ENCODE measurements at regions not wholly inside any gene's neighbourhood (a gene's known extent, or its start where the extent isn't known, plus 50 kb on each side); places are given as distances from the start of the nearest gene placed in this dataset.

GRCh38 chr4:31139767-31140166, 419.6 kb downstream of the PCDH7 start:
- intact Hi-C loops (cut with DNase I), result no loop called here
- no peak for ATAC-seq

GRCh38 chr4:31141095-31141831, 421.1 kb downstream of the PCDH7 start:
- Histone ChIP-seq H3K27ac (no peak overlapping the region), H3K4me3 (no peak overlapping the region), H3K4me1 (no peaks in the 10 kb centered on the region), H3K9me3 (no peaks in the 10 kb centered on the region), H3K36me3 (no peaks in the 10 kb centered on the region), H3K27me3 (no peaks in the 10 kb centered on the region)
- intact Hi-C loops (cut with DNase I), result no loop called here
- ATAC-seq (no peak), DNase-seq (no peak)
- WGBS (ENCODE audit: insufficient coverage, low coverage, low lambda C conversion rate, missing lambda C conversion rate), result 30% methylated on average over 4 of the region's 4 CpGs
- TF ChIP-seq POLR2A (IDR thresholded peaks at IDR 0.05) (no peak), CTCF (IDR thresholded peaks at IDR 0.05) (no peak)

More at GRCh38 chr4:31139767-31140166, 419.6 kb downstream of the PCDH7 start:
- TF ChIP-seq POLR2A (IDR thresholded peaks at IDR 0.05) (no peak), CTCF (IDR thresholded peaks at IDR 0.05) (no peak)
- Histone ChIP-seq H3K36me3 (no peaks in the 10 kb centered on the region), H3K9me3 (no peaks in the 10 kb centered on the region), H3K4me3 (no peak overlapping the region), H3K27me3 (no peaks in the 10 kb centered on the region), H3K4me1 (no peaks in the 10 kb centered on the region), H3K27ac (no peak overlapping the region)
- WGBS (ENCODE audit: insufficient coverage, low coverage, low lambda C conversion rate, missing lambda C conversion rate), result 13% methylated on average over 1 of the region's 1 CpG
- DNase-seq, result no peak

- H3K27me3 ChIP-seq, result no peaks in the 10 kb centered on the region
- no peak overlapping the region for H3K27ac ChIP-seq
- DNase-seq, result no peak
- WGBS (ENCODE audit: insufficient coverage, low coverage, low lambda C conversion rate, missing lambda C conversion rate), result 55% methylated on average over 1 of the region's 1 CpG
- intact Hi-C loops (cut with DNase I), result no loop called here
- no peak for TF ChIP-seq POLR2A (IDR thresholded peaks at IDR 0.05)
- no peak for TF ChIP-seq CTCF (IDR thresholded peaks at IDR 0.05)
- H3K36me3 ChIP-seq, result no peaks in the 10 kb centered on the region
- no peak overlapping the region for H3K4me3 ChIP-seq
- no peaks in the 10 kb centered on the region for H3K9me3 ChIP-seq
- ATAC-seq, result no peak
- H3K4me1 ChIP-seq, result no peaks in the 10 kb centered on the region
Measured at GRCh38 chr4:31141832-31142142, 421.6 kb downstream of the PCDH7 start.

- Histone ChIP-seq H3K4me3 (no peak overlapping the region), H3K9me3 (no peaks in the 10 kb centered on the region), H3K27me3 (no peaks in the 10 kb centered on the region), H3K27ac (no peak overlapping the region), H3K36me3 (no peaks in the 10 kb centered on the region), H3K4me1 (no peaks in the 10 kb centered on the region)
- TF ChIP-seq CTCF (IDR thresholded peaks at IDR 0.05) (no peak), POLR2A (IDR thresholded peaks at IDR 0.05) (no peak)
- DNase-seq (no peak), ATAC-seq (no peak)
- WGBS (ENCODE audit: insufficient coverage, low coverage, low lambda C conversion rate, missing lambda C conversion rate), result 42% methylated on average over 6 of the region's 6 CpGs
- intact Hi-C loops (cut with DNase I), result no loop called here
Measured at GRCh38 chr4:31146366-31146765, 426.2 kb downstream of the PCDH7 start.

GRCh38 chr4:31148990-31149389, 428.8 kb downstream of the PCDH7 start:
- H3K9me3 ChIP-seq, result no peaks in the 10 kb centered on the region
- intact Hi-C loops (cut with DNase I), result no loop called here
- ATAC-seq (no peak), DNase-seq (no peak)
- H3K4me1 ChIP-seq, result no peaks in the 10 kb centered on the region
- TF ChIP-seq CTCF (IDR thresholded peaks at IDR 0.05) (no peak), POLR2A (IDR thresholded peaks at IDR 0.05) (no peak)
- no peaks in the 10 kb centered on the region for H3K36me3 ChIP-seq
- no peaks in the 10 kb centered on the region for H3K27me3 ChIP-seq
- H3K27ac ChIP-seq, result no peak overlapping the region
- WGBS (ENCODE audit: insufficient coverage, low coverage, low lambda C conversion rate, missing lambda C conversion rate), result 13% methylated on average over 1 of the region's 1 CpG
- H3K4me3 ChIP-seq, result no peak overlapping the region

Measured in right lobe of liver (tissue), 6 donors.